HEK293 (cell line): ENCODE measurements at regions not wholly inside any gene's neighbourhood (a gene's known extent, or its start where the extent isn't known, plus 50 kb on each side); places are given as distances from the start of the nearest gene placed in this dataset.

Source experiments
- CTCF ChIA-PET: fragments of 350-600 bp; formaldehyde crosslinking; extraction: SDS; loops from one replicate; lab custom pipeline; 2021; ENCODE audit warnings: antibody characterized with exemption; lab: Yijun Ruan, JAX
- POLR2A ChIA-PET: fragments of 300-600 bp; formaldehyde crosslinking; extraction: SDS; loops from one replicate; lab custom pipeline; 2020; ENCODE audit warnings: antibody characterized with exemption, inconsistent platforms; lab: Yijun Ruan, JAX
- H3K27ac ChIP-seq: fragments of 200-500 bp; sonication (Bioruptor generic); 2 replicates; pipeline ENCODE4 v1.5.1; 2014; ENCODE audit warnings: low read depth, low read length, control low read depth, inconsistent platforms; ENCODE audit errors: extremely low read depth
- H3K36me3 ChIP-seq, 2 experiments: fragments of 200-500 bp in 1 of 2; sonication (Bioruptor generic) in 1 of 2; 1 replicate in 1 of 2; 2 replicates in 1 of 2; pipeline ENCODE4 v1.5.1; 2014 to 2017; ENCODE audit warnings: inconsistent platforms in 2 of 2, low read length in 2 of 2; ENCODE audit not compliant: control insufficient read depth in 2 of 2, insufficient read depth in 1 of 2
- H3K4me1 ChIP-seq: fragments of 200-500 bp; sonication (Bioruptor generic); 2 replicates; pipeline ENCODE4 v1.5.1; 2014; ENCODE audit warnings: mild to moderate bottlenecking, low read length, inconsistent platforms; ENCODE audit not compliant: control insufficient read depth, insufficient read depth
- H3K4me3 ChIP-seq: 2 replicates; pipeline ENCODE4 v1.5.1; 2011; ENCODE audit warnings: low read depth, mild to moderate bottlenecking, control low read depth, low read length, moderate library complexity
- H3K9me3 ChIP-seq: fragments of 200-500 bp; sonication (Bioruptor generic); 2 replicates; pipeline ENCODE4 v1.5.1; 2014; ENCODE audit warnings: low read depth, low read length, inconsistent platforms; ENCODE audit not compliant: control insufficient read depth, insufficient read depth
- BCL6B ChIP-seq: fragments of 450-650 bp; formaldehyde crosslinking; IDR thresholded peaks from 2 replicates; pipeline ENCODE4 v1.5.1; 2017; ENCODE audit warnings: missing biosample characterization, missing genetic modification characterization
- GLIS1 ChIP-seq: fragments of 450-650 bp; formaldehyde crosslinking; IDR thresholded peaks from 2 replicates; pipeline ENCODE4 v1.5.1; 2016; ENCODE audit warnings: missing biosample characterization, missing genetic modification characterization
- HIC1 ChIP-seq: fragments of 450-650 bp; formaldehyde crosslinking; IDR thresholded peaks from 2 replicates; pipeline ENCODE4 v1.5.1; 2016; ENCODE audit warnings: missing biosample characterization, missing genetic modification characterization
- KLF17 ChIP-seq: fragments of 450-650 bp; formaldehyde crosslinking; IDR thresholded peaks from 2 replicates; pipeline ENCODE4 v1.5.1; 2016; ENCODE audit warnings: missing biosample characterization, missing genetic modification characterization
- MEIS1 ChIP-seq: sonication (generic); formaldehyde crosslinking; IDR thresholded peaks from 2 replicates; pipeline ENCODE4 v1.8.1; 2022; ENCODE audit warnings: missing genetic modification reagents, mild to moderate bottlenecking, borderline replicate concordance
- PRDM2 ChIP-seq: fragments of 450-650 bp; formaldehyde crosslinking; IDR thresholded peaks from 2 replicates; pipeline ENCODE4 v1.5.1; 2016; ENCODE audit warnings: missing biosample characterization, missing genetic modification characterization, borderline replicate concordance
- SCRT1 ChIP-seq: fragments of 450-650 bp; formaldehyde crosslinking; IDR thresholded peaks from 2 replicates; pipeline ENCODE4 v1.5.1; 2016; ENCODE audit warnings: missing biosample characterization, missing genetic modification characterization, borderline replicate concordance
- TRIM28 ChIP-seq: IDR thresholded peaks from 2 replicates; pipeline ENCODE4 v1.6.1; 2011; ENCODE audit warnings: low read length, control low read depth, borderline replicate concordance
- ZBTB44 ChIP-seq: fragments of 450-650 bp; IDR thresholded peaks from 2 replicates; pipeline ENCODE4 v1.5.1; 2018; ENCODE audit warnings: missing biosample characterization, mild to moderate bottlenecking, missing genetic modification characterization
- ZNF10 ChIP-seq: fragments of 450-650 bp; formaldehyde crosslinking; IDR thresholded peaks from 2 replicates; pipeline ENCODE4 v1.5.1; 2017; ENCODE audit warnings: missing biosample characterization, missing genetic modification characterization
- ZNF114 ChIP-seq: fragments of 450-650 bp; formaldehyde crosslinking; IDR thresholded peaks from 2 replicates; pipeline ENCODE4 v1.5.0; 2017; ENCODE audit warnings: missing biosample characterization, missing genetic modification characterization
- ZNF146 ChIP-seq: fragments of 450-650 bp; formaldehyde crosslinking; IDR thresholded peaks from 2 replicates; pipeline ENCODE4 v1.5.1; 2016; ENCODE audit warnings: missing biosample characterization, missing genetic modification characterization
- ZNF184 ChIP-seq: fragments of 450-650 bp; IDR thresholded peaks from 2 replicates; pipeline ENCODE4 v1.5.1; 2018; ENCODE audit warnings: missing biosample characterization, mild to moderate bottlenecking, missing genetic modification characterization
- ZNF24 ChIP-seq: fragments of 450-650 bp; formaldehyde crosslinking; IDR thresholded peaks from 2 replicates; pipeline ENCODE4 v1.5.1; 2016; ENCODE audit warnings: missing biosample characterization, missing genetic modification characterization
- ZNF311 ChIP-seq: fragments of 450-650 bp; formaldehyde crosslinking; IDR thresholded peaks from 2 replicates; pipeline ENCODE4 v1.5.1; 2017; ENCODE audit warnings: missing biosample characterization, missing genetic modification characterization, borderline replicate concordance
- ZNF324 ChIP-seq: fragments of 450-650 bp; formaldehyde crosslinking; IDR thresholded peaks from 2 replicates; pipeline ENCODE4 v1.5.1; 2016; ENCODE audit warnings: missing biosample characterization, missing genetic modification characterization
- ZNF394 ChIP-seq: fragments of 450-650 bp; formaldehyde crosslinking; IDR thresholded peaks from 2 replicates; pipeline ENCODE4 v1.5.1; 2016; ENCODE audit warnings: missing biosample characterization, missing genetic modification characterization, mild to moderate bottlenecking, moderate library complexity, borderline replicate concordance
- ZNF423 ChIP-seq: fragments of 450-650 bp; formaldehyde crosslinking; IDR thresholded peaks from 2 replicates; pipeline ENCODE4 v1.5.1; 2016; ENCODE audit warnings: missing biosample characterization, missing genetic modification characterization
- ZNF529 ChIP-seq: fragments of 450-650 bp; formaldehyde crosslinking; IDR thresholded peaks from 2 replicates; pipeline ENCODE4 v1.5.1; 2017; ENCODE audit warnings: missing genetic modification characterization, missing biosample characterization; ENCODE audit not compliant: insufficient replicate concordance
- ZNF600 ChIP-seq: fragments of 450-650 bp; formaldehyde crosslinking; IDR thresholded peaks from 2 replicates; pipeline ENCODE4 v1.5.1; 2016; ENCODE audit warnings: missing biosample characterization, missing genetic modification characterization
- ZNF621 ChIP-seq: fragments of 450-650 bp; formaldehyde crosslinking; IDR thresholded peaks from 2 replicates; pipeline ENCODE4 v1.5.1; 2017; ENCODE audit warnings: missing biosample characterization, missing genetic modification characterization
- ZNF639 ChIP-seq: fragments of 450-650 bp; formaldehyde crosslinking; IDR thresholded peaks from 2 replicates; pipeline ENCODE4 v1.5.1; 2016; ENCODE audit warnings: missing biosample characterization, missing genetic modification characterization
- ZSCAN16 ChIP-seq: fragments of 450-650 bp; formaldehyde crosslinking; IDR thresholded peaks from 2 replicates; pipeline ENCODE4 v1.5.1; 2016; ENCODE audit warnings: missing biosample characterization, missing genetic modification characterization

GRCh38 chr15:25618161-25618560, 179.3 kb upstream of the UBE3A start (continued):
- no peak for TF ChIP-seq PRDM2
- TF ChIP-seq MEIS1 = no peak
- TF ChIP-seq ZNF423 (tag by site-specific recombination) = no peak
- TF ChIP-seq KLF17 (tag by site-specific recombination) = no peak

- no peaks in the 10 kb centered on the region for H3K4me1 ChIP-seq
- no peak overlapping the region for H3K4me3 ChIP-seq
- ChIA-PET CTCF (no interaction called here), POLR2A (no interaction called here)
- H3K36me3 ChIP-seq = no peaks in the 10 kb centered on the region
- H3K27ac ChIP-seq = no peak overlapping the region
- no peaks in the 10 kb centered on the region for H3K9me3 ChIP-seq
- no peak for TF ChIP-seq ZSCAN16
- no peak for TF ChIP-seq ZNF600 (tag by site-specific recombination)
- TF ChIP-seq SCRT1 (tag by site-specific recombination) = no peak
- TF ChIP-seq ZNF184 (tag by site-specific recombination) = no peak
- TF ChIP-seq ZNF114 = no peak
- no peak for TF ChIP-seq ZNF146 (tag by site-specific recombination)
- TF ChIP-seq BCL6B (tag by site-specific recombination) = no peak
- TF ChIP-seq ZNF324 = no peak
- no peak for TF ChIP-seq ZNF24 (tag by site-specific recombination)
- TF ChIP-seq GLIS1 (tag by site-specific recombination) = no peak
- TF ChIP-seq ZNF529 (tag by site-specific recombination) = no peak
- TF ChIP-seq ZNF639 = no peak
- TF ChIP-seq ZBTB44 (tag by site-specific recombination) = no peak
- TF ChIP-seq ZNF621 (tag by site-specific recombination) = no peak
- no peak for TF ChIP-seq HIC1 (tag by site-specific recombination)
- TF ChIP-seq ZNF10 (tag by site-specific recombination) = no peak
- no peak for TF ChIP-seq TRIM28
- TF ChIP-seq ZNF394 (tag by site-specific recombination) = no peak
- TF ChIP-seq ZNF311 = no peak
These were observed 177.6 kb upstream of the UBE3A start for GRCh38 chr15:25616471-25616870.
